HG03378 (cell line): ENCODE measurements at regions not wholly inside any gene's neighbourhood (a gene's known extent, or its start where the extent isn't known, plus 50 kb on each side); places are given as distances from the start of the nearest gene placed in this dataset.

Source experiments
- ATAC-seq: cut with Tn5 transposase; IDR thresholded peaks from one replicate; pipeline ENCODE4 v1.9.1; 2021; ENCODE audit warnings: mild to moderate bottlenecking, moderate library complexity; ENCODE audit not compliant: unreplicated experiment

DNA sequence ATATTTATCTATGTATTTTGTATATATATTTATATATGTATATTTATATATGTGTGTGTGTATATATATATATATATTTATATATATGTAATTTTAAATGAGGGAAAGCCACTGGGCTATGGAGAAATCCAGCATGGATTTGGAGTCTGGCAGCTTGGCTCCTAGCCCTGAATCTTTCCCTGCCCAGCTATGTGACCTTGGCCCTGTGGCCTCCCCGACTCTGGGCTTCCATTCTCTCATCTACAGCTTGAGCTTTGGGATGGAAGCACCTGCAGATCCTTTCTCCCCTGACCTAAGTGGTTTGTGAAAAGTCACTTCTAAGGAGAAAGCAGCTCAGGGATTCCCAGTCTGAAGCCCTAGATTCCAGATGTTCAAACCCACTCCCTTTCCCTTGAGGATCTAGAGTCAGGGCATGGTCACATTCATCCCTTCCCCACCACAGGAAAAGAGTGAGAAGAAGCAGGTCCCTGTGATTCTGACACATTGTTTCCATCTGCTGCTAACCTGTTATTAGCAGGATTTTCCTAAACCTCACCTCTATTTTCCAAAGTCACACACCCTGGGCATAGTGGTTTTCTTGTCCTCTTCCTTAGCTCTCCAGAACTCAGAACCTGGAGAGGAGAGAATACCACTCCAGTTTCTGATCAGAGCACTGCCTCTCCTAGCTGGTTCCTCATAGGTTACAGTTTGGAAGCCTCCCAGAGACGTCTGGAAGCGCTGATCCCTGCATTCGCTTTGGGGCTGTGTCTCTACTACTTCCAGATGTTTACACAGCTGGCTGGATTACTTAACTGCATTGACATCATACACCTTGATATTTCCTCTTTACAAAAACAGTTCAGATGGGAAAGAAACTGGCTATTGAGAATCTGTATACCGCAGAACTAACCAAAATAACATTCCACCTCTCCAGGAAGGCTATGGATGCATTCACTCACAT is 327.5 kb upstream of the ZMIZ1 start:
- no peak for ATAC-seq

DNA sequence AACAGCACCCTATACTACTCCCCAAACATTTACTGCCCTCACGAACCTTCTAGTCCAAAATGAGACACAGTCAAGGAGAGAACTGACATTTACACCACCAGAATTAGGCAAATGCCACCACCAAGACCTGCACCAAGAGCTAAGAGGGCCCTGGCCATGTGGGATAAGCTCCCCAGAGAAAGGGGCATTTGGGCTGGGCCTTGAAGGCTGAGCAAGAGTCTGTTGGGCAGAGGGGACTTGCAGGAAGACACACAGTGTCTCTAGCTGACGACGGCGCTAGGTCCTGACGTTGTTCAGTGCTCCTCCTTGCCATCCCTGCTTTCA is 326.4 kb upstream of the ZMIZ1 start:
- ATAC-seq = no peak

DNA sequence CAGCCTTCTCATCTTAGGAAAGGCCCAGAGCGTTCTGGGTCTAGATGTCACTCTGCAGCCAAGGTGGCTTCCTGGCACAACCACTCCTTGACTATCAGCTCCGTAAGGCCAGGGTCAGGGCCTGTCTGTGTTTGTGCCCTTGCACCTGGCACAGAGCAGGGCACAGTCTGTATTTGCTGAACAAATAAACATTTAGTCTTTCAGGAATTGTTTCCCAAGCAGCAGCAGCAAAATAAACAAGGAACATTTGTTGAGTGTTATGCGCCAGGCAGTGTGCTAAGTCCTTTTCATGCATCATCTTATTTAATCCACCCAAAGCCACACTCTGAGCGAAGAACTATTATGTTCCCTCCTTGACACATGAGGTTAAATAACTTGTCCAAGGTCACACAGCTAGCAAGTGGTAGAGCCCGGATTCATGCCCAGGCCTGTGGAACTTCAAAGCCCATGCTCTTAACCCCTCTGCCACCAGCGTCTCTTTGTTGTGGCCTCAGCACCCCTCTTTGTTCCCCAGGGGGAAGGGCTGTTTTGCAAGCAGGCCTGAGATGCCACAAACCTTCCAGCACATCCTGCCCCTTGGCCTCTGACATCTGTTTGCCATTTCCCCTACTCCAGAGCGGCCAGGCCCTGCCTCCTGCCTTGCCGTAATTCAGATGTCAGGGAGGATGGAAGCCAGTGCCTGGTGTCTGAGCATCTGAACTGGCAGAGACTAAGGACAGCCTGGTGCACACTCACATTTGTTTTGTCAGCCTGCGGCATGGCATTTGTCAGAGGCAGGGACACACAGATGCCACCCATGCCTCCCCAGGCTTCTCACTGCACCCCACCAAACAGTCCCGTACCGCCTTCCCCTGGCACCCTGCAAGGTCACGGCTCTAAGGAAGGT is 325.8 kb upstream of the ZMIZ1 start:
- no peak for ATAC-seq

DNA sequence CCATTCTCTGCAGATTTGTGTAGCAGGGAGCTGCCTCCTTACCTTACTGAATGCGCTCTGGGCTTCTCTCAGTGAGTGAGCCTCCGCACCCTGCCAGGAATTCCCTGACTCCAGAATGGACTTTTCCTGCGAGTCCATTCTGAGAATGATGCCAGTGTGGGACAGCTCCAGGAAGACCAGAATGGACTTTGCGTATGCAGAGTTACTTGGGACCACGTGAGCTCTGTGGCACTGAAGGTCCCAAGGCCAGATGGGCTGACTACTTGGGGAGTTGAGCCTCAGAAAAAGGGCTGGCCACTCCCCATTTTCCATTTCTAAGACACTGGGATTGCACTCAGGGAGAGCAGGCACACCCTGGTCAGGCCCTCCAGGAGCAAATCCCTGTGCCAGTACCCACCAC is 324.7 kb upstream of the ZMIZ1 start:
- ATAC-seq = no peak

DNA sequence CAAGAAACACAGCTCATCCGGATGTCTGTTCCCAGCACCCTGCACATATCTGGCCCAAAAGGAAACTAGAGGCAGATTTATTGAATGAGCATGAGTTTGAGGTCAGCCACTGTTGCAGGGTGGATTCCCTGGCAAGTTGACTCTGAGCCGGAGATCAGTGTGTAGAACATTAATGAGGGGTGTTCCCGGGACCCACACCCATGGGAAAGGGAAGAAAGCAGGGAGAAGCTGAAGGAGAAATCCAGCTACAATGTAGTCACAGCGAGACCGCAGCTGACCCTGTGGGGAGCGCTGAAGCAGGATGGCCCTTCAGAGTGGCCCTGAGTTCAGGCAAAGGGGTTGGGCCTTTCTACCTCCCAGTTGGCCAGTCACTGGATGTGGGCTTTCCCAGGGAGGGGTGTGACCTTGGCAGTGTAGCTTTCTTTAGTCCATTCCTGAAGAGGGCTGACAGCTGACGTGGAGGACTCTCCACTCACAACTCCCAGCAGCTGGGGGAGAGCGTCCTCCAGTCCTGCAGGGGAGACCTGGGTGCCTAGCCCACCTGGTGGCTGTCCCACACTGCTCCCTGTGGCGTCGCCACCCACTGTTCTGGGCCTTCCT is 324.2 kb upstream of the ZMIZ1 start:
- ATAC-seq = no peak

DNA sequence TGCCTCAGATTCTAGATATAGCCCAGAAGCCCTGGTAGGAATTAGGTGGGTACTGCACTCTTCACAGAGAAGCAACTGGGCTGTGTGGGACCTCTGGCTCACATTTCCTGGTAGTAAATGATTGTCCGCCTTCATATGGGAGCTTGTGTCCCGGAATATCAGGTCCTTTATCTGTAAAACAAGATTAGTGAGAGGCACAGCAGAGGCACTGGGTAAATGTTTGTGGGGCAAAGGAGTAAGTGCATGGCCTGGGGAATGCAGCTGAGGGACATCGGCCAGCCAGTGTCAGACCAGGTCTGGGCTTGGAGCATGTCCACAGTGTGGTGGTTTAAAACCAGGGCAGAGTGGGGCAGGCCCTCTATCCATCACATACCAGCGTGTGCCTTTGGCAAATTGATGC is 323.3 kb upstream of the ZMIZ1 start:
- ATAC-seq = no peak

DNA sequence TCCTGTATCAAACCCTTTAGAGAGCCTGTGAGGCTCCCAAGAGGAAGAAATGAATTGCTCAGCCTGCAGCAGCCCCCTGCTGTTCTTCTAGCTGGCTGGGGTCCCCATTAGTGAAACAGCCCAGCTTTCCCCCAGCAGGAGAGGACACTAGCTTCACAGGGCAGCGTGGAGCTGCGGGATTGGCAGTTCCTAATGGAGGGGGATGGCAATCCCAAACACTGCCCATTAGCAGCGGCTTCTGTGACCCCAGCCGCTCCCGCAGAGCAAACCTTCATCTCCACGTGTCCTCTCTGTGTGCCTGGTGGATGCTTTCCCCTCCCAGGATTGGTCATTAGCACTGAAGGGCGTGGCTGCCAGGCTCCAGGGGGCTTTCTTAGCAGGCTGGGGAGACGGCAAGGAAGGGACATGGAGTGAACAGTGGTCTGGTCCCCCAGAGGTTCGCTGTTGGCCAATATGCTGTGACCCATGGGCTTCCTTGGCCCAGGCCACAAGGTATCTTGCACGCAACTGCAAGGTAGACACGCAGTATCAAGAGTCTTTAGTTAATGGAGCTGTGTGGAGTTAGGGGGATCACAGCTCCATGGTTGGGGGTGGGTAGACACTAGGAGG is 322.5 kb upstream of the ZMIZ1 start:
- ATAC-seq = no peak

DNA sequence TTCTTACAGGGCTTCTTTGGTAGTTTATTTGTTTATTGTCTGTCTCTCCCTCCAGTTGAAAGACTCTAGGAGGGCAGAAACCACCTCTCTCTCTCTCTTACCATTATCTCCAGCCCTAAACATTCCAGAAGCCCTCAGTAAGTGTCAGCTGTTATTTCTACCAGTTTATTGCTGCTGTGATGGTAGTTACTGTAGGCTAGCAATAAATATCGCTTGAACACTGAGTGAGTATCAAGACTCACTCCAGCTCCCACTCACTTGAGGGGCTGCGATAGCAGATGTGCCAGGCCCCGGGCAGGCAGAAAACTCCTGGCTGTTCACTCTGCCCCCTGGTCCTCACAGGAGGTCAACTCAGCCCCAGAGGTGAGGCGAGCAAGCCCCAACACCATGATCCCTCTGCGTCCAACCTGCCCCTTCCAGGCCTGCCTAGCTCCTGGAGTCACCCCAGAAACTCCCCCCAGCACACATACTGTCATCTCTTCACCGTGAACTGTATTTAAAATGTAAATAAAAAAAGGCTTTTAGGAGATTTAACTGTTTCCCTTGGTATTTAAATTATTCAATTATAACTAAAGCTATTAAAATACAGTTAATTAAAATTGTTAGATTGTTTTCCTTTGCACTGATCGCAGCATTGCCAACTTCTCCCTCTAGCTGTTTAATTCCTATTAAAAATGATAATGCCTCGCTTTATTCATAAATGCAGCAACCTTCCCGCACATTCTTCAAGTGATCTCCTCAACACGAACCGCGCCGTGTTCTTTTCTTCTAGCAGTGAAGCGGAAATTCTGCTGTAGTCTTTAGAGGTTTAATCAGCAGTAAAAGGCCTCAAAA is 321.1 kb upstream of the ZMIZ1 start:
- no peak for ATAC-seq

DNA sequence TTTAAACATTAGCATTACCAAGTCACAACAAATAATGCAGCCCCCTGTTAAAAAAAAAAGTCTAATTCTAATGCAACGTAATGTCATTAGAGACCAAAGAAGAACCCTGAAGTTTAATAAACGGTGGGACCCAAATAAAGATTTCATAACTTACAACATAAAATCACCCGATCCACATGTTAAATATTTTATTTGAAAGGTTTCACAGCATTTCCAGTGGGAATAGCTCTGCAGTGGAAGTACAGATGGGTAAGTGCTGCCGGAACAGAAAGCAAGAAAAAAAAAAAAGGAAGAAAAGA is 320.6 kb upstream of the ZMIZ1 start:
- no peak for ATAC-seq

DNA sequence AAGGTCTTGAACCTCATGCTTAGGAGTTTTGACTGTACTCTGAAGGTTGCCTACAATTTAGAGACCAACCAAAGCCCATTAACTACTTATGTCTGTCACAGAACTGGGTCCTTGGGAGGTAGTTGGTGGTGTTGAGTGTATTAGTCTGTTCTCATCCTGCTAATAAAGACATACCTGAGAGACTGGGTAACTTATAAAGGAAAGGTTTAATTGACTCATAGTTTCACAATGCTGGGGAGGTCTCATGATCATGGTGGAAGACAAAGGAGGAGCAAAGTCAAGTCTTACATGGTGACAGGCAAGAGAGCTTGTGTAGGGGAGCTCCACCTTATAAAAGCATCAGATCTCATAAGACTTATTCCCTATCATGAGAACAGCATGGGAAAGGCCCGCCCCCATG is 319.6 kb upstream of the ZMIZ1 start:
- ATAC-seq = no peak

DNA sequence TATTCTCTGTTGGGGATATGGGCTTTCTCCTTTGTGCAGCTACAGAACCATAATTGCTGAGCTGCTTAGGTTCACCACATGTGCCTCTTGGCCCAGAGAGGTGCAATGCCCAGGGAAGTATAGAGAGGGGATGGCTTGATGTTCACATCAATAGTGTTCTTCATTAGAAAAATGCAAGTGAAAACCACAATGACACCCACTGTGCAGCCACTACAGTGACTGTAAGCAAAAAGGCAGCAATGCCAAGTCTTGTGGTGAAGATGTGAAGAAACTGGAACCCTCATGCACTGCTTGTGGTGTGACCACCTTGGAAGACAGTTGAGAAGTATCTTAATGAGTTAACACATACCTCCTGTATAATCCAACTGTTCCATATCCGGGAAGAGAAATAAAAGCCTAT is 318.9 kb upstream of the ZMIZ1 start:
- no peak for ATAC-seq

DNA sequence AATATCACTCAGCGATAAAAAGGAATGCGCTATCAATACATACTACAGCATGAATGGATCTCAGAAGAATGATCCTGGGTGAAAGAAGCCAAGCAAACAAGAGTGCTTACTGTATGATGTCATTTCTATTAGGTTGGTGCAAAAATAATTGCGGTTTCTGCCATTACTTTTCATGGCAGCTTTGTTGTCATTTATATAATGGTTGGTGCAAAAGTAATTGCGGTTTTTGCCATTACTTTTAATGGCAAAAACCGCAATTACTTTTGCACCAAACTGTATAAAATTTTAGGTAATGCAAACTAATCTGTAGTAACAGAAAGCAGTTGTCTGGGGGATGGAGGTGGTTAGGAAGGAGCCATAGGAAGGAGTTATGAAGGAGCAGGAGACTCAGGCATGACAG is 318.3 kb upstream of the ZMIZ1 start:
- no peak for ATAC-seq

DNA sequence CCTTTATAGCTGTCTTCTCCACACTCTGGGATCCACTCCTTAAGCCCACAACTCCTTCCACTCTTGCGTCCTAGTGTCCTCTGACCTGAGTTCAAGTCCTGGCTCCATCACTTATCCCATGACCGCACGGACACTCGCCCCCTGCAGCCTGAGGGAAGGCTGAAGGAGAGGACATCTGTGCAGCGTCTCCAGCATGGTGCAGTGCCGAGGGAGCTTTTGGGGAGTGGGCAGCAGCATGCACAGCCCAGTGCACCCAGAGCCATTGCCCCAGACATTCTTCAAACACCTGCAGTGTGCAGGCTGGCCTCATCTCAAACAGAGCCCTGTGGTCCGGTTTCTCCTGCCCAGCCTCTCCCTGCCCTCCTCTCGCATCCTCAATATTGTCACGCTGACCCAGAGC is 317.1 kb upstream of the ZMIZ1 start:
- ATAC-seq = no peak

DNA sequence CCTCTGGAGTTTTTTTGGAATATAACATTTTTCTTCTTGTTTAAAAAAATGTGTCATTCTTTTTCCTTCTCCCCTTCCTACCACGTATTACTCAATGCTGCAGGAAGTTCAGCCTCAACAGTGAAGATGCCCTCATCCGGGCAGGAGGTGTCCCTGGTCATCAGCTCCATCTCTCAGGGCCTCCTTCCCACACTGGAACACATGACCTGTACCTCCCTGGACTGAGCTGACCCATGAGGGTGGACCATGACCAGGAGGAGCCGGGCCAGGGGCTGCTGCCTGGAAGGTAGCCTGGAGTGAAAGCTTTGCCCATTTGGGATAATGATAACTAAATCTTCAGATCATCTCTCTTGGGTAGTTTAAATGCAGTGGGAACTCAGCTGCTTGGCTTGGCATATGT is 316.5 kb upstream of the ZMIZ1 start:
- ATAC-seq = no peak

DNA sequence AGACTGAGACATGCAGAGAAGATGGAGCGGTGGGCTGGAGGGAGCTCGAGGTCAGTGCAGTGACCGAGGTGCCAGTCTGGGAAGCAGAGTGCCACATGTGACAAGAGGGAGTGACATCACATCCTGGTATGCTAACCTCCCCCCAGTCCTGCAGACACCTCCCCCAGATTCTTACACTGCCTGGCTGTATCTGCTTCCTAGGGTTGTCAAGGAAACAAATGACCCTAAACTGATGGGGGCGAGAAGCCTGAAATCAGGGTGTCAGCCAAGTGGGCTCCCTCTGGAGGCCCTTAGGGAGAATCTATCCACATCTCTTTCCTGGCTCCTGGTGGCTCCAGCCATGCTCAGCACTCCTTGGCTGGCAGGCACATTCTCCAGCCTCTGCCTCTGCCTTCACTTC is 316.1 kb upstream of the ZMIZ1 start:
- ATAC-seq = no peak

DNA sequence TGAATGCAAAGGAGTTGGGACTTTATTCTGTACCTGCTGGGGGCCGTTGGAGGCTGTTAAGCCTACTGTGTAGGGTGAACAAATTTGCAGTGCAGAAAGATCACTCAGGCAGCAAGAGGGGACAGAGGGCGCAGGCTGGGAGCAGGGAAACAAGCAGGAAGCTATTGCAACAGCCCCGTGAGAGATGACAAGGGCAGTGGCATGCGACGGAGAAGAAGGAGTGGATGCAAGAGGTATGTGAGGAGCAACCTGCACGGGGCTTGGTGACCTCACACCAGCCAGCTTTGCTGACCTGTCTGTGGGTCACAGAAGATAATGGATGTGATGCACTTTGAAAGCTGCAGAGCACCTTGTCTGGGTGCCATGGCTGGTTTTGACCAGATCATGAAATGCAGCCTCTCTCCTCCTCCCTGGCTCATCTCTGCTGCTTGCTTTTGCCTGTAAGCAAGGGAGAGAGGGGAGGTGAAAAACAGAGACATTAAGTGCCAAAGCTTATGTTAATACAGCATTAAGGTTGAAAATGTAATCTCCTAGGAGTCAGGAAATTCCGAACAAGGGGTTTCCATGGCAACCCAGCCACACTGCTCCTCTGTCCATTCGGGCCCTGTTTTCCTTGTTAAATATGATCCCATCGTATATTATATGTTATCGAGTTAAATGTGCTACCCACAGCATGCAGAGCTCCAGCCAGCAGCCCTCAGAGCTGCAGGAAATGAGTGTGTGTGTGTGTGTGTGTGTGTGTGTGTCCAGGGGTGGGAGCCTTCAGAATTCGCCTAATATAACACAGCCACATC is 314.3 kb upstream of the ZMIZ1 start:
- ATAC-seq = no peak

DNA sequence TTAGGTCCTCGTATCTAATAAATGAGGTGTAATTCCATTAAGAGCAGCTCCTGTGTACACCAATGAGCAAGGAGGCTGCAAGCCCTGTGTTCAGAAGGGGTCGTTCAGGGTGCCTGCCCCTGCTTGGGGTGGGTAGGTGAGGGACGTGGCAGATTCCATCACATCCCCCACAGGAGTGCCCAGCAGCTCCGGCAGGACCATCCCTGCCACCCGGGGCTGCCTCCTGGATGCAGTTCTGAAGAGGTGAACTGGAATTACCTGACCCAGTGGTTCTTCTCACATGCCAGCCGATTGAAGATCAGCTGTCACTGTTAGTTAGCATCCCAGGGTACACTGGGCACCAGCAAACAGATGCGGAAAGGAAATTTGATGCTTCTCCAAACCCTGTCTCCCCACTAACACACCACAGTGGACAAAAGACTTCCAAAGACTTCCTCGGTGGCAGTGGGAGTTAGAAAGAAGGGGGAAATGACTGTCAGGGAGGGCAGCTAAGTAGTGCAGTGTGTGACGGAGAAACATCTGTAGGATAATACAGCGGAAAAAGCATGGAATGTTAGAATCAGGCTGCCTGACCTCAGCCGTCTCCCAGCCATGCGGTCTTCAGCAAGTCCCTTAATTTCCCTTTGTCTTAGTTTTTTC is 313.6 kb upstream of the ZMIZ1 start:
- no peak for ATAC-seq

DNA sequence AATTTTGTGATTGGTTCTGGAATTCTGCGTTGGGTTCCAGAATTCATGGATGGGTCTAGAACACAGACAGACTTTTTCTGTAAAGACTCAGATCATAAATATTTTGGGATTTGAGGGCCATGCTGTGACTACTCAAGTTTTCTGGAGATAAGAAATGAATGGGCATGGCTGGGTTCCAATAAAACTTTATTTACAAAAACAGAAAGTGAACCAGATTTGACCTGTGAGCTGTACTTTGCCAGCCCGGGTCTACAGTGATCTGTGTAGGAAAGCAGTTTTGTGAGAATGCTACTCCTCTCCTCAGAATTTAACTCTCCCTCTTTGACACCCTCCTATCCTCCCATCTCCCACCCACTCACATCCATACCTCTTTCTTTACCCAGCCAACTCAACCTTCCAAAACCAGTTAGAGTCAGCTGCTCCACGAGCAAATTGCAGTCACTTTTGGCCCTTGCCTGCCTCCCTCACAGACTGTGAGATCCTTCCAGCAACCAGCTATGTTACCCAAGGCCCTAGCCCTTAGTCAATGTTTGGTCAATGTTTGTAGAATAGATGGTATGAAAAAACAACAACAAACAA is 312.8 kb upstream of the ZMIZ1 start:
- ATAC-seq = no peak
